HT-29 (cell line): ENCODE measurements at regions not wholly inside any gene's neighbourhood (a gene's known extent, or its start where the extent isn't known, plus 50 kb on each side); places are given as distances from the start of the nearest gene placed in this dataset.
"Not testable (repeated sequence)": the region's sequence is repeated elsewhere in the genome, so short reads cannot be mapped to it uniquely, and the experiment has no call there.

ENCODE experiments used
- DNase-seq: peaks from one replicate; pipeline ENCODE4 v3.0.0-alpha.2; 2015; ENCODE audit warnings: low spot score

- no peak for DNase-seq
Measured at GRCh38 chr12:131273291-131273845, 319.7 kb downstream of the ADGRD1 start.

GRCh38 chr12:131274061-131274460 lies 320.4 kb downstream of the ADGRD1 start:
- no peak for DNase-seq

- no peak for DNase-seq
Measured at GRCh38 chr12:131274906-131275305, 321.2 kb downstream of the ADGRD1 start.

GRCh38 chr12:131275824-131276223 lies 322.1 kb downstream of the ADGRD1 start:
- DNase-seq: no peak

- no peak for DNase-seq
Measured at GRCh38 chr12:131276501-131277185, 322.9 kb downstream of the ADGRD1 start.

GRCh38 chr12:131277186-131278091 lies 323.7 kb downstream of the ADGRD1 start:
- not testable (repeated sequence) for DNase-seq

GRCh38 chr12:131278451-131279115 lies 324.9 kb downstream of the ADGRD1 start:
- DNase-seq: not testable (repeated sequence)

- DNase-seq: no peak
Measured at GRCh38 chr12:131279281-131279921, 325.7 kb downstream of the ADGRD1 start.

- DNase-seq: no peak
Measured at GRCh38 chr12:131280426-131280825, 326.7 kb downstream of the ADGRD1 start.

GRCh38 chr12:131281016-131281415 lies 327.3 kb downstream of the ADGRD1 start:
- no peak for DNase-seq

GRCh38 chr12:131282292-131283080 lies 328.8 kb downstream of the ADGRD1 start:
- no peak for DNase-seq

GRCh38 chr12:131283191-131283861 lies 329.6 kb downstream of the ADGRD1 start:
- DNase-seq: no peak

GRCh38 chr12:131283862-131284825 lies 330.4 kb downstream of the ADGRD1 start:
- not testable (repeated sequence) for DNase-seq

GRCh38 chr12:131284954-131285904 lies 331.5 kb downstream of the ADGRD1 start:
- not testable (repeated sequence) for DNase-seq

- DNase-seq: not testable (repeated sequence)
Measured at GRCh38 chr12:131285905-131286295, 332.2 kb downstream of the ADGRD1 start.

GRCh38 chr12:131286301-131286700 lies 332.6 kb downstream of the ADGRD1 start:
- DNase-seq: not testable (repeated sequence)
